ENCODE measurements at regions not wholly inside any gene's neighbourhood (a gene's known extent, or its start where the extent isn't known, plus 50 kb on each side); places are given as distances from the start of the nearest gene placed in this dataset.
"Not testable (repeated sequence)": the region's sequence is repeated elsewhere in the genome, so short reads cannot be mapped to it uniquely, and the experiment has no call there.

GRCh38 chr18:47727409-47727808 lies 203.1 kb downstream of the SMAD2 start:
- no peak for DNase-seq

GRCh38 chr18:47726550-47726949 lies 203.9 kb downstream of the SMAD2 start:
- DNase-seq = no peak

DNA sequence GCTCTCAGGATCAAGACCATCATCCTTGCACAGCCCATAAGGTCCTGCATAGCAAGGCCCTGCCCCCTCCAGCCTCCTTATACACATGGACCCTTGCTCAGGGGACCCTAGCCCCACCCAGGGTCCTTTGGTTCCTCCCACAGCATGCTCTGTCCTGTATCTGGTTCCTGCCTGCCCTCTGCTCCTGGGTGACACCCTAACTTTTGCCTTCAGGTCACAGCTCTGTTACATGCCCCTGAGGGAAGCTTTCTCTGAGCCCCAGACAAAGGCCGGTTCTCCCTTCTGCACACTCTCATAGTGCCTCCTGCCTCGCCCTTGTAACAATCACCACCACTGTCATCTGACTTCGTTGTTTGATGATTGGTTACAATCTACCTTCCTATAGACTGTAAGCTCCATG lies 204.8 kb downstream of the SMAD2 start:
- no peak for DNase-seq

GRCh38 chr18:47724186-47724975 lies 206.1 kb downstream of the SMAD2 start:
- no peak for DNase-seq

DNA sequence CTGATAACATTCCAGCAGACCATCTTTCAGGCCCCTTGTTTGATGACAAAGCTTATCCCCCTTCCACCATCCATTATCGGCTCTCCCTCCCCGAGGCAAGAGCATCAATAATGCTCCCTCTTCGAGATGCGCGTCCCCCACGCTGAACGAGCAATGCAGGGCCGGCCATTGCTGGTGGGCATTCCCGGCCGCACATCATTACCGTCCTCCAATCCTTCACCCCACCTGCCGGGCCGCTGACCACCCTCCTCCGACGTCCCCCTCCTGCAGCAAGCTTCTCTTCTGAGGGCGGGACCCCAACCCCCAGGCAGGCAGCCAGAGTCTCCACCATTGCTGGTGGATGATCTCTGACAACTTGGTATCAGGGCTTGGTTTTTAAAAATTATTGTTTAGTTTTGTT lies 208.6 kb downstream of the SMAD2 start:
- DNase-seq = no peak

DNA sequence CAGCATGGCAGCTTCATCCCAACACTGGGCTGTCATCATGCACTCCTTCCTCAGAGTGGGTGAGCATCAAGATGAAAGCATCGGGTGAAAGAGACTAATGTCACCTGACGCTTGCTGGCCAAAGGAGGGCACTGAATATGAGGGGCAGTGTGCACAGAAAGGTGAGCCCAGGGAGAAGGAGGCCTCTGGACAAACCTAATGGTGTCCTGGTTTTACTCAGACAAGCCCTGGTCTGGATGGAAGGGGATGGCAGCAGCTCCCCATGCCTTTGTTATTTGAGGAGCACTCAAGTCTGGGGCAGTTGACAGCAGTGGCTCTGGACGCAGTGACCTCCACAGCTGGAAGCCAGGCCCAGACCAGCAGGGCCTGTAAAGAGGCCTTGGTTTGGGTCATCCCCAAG lies 209.7 kb downstream of the SMAD2 start:
- no peak for DNase-seq

GRCh38 chr18:47719096-47719780 lies 211.2 kb downstream of the SMAD2 start:
- DNase-seq = no peak

DNA sequence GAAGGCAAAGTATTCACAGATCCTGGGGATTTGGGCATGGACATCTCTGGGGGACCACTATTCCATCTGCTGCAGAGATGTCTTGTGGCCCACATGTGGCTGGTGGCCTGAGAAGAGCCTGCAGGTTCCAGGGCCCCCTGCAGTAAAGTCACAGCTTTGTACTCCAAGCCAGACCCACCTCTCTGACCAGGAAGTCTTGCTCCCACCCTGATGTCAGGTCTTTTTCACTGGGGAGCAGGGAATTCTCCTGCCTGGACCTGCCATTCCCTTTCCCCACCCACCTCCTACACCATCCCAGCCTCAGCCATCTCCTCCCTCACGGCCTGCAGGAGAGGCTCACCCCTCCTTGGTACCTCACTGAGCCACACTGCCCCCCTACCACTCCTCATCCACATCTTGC lies 211.8 kb downstream of the SMAD2 start:
- DNase-seq = no peak

DNA sequence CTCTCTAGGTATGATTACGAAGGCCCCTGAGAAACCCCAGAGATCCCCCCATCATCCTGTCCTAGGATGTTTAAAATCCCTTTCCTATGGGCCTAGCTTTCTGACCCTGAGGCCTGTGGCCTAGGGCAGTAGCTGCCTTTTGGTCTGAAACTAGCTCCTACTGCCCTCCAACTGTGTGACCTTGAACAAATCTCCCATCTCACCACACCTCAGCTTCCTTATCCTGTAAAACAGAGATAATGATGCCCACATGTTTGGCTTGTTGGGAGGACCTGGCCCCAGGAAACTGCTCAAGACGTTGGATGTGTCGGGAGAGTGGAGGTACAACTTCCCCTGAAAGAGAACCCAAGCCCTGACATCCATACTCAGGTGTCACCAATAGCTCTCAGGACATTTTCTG lies 213.2 kb downstream of the SMAD2 start:
- no peak for DNase-seq

- DNase-seq = no peak
Observed at GRCh38 chr18:47716632-47717185, 213.8 kb downstream of the SMAD2 start.

DNA sequence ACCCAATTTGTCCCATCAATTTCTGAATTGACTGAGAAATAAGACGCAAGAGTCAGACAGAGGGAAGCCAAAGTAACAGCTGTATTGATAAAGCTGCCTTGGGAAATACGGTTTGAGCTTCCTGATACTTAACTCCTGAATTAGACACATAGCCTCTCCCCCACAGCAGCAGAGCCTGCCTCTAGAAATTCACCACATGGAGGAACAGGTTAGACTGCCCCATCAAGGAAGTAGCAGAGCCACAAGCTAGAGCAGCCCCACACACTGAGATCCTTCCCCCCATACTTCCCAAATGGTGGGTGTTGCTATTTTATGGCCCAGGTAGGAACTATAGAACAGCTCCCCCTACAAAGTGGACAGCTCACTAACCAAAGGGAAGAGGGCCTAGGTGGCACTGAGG lies 220.0 kb downstream of the SMAD2 start:
- DNase-seq = no peak

GRCh38 chr18:47709556-47709955 lies 220.9 kb downstream of the SMAD2 start:
- DNase-seq = no peak

DNA sequence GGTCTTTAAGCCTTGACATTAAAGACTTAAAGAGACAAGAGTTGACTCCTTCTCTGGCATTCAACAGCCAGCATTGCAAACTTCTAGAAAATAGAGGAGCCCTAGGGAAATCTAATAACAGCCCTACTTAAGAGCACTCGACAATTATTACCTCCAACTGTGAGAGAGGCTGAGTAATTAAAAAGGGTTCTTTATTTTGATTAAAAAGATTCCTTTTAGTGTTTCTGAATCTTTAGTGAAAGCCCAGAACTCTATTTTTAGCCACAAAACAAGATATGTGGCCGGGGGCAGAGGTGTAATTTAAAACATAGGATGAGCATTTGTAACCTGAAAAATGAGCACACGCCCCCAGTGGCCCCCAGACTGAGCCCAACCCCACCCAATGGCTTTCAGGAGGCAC lies 222.3 kb downstream of the SMAD2 start:
- DNase-seq = no peak

DNA sequence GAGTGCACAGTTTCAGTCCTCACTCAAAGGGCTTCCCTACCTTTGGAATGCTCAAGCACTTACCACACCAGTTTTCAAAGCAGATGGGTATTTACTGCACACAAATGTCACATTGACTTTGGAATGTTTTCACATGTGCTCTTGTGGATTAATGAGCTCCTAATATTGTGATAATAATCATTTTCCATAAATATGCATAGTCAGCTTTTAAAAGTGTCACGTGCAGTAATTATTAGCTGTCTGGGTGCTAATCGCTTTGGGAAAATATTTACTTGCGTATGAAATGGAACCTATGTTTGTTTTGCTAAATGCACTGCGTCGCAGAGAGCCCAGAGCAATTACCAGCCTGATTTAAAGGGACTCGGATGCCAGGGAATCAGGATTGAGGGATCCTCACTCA lies 229.3 kb downstream of the SMAD2 start:
- no peak for DNase-seq

DNA sequence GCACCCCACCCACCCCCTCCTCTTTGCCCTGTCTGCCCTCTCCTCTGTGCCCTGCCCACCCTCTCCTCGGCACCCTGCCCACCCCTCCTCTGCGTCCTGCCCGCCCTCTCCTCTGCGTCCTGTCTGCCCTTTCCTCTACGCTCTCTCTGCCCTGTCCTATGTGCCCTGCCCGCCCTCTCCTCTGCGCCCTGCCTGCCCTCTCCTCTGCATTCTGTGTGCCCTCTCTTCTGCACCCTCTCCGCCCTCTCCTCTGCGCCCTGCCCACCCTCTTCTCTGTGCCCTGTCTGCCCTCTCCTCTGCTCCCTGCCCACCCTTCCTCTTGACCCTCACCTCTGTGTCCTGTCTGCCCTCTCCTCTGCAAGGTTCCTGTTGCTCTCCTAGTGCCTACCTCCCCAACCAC lies 233.6 kb downstream of the SMAD2 start:
- no peak for DNase-seq

GRCh38 chr18:47691611-47692010 lies 238.8 kb downstream of the SMAD2 start:
- DNase-seq = no peak

DNA sequence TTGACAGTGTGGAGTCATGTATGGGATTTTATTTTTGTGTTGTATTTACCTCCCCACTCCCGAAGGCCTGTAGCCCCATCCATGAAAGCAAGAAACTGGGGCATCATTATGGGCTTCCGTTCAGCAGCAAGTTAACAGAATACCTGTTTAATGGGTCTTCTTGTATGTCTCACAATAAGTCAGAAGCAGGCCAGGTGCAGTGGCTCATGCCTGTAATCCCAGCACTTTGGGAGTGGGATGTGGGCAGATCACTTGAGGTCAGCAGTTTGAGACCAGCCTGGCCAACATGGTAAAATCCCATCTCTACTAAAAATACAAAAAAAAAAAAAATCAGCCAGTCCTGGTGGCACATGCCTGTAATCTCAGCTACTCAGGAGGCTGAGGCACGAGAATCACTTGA lies 239.7 kb downstream of the SMAD2 start:
- DNase-seq = not testable (repeated sequence)

- DNase-seq = no peak
Observed at GRCh38 chr18:47689371-47689770, 241.1 kb downstream of the SMAD2 start.

DNA sequence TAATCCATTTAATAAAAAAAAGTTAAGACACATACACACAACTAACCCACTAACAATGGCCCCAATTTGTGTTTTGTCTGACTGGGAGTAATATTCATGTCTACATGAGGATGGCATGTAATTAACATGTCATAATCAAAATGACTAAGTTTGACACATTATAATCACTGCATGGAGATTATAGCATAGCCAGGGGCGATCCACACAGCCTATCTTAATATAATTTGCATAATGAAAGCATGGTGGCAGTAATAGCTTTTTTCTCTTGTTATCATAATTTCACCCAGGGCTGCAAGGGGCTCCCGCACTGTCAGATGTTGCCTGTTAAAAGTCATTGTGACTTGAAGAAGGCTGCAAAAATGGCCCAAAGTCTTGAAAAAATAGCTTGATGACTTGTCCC lies 243.7 kb downstream of the SMAD2 start:
- no peak for DNase-seq

- DNase-seq = no peak
Observed at GRCh38 chr18:47683774-47684173, 246.7 kb downstream of the SMAD2 start.

DNA sequence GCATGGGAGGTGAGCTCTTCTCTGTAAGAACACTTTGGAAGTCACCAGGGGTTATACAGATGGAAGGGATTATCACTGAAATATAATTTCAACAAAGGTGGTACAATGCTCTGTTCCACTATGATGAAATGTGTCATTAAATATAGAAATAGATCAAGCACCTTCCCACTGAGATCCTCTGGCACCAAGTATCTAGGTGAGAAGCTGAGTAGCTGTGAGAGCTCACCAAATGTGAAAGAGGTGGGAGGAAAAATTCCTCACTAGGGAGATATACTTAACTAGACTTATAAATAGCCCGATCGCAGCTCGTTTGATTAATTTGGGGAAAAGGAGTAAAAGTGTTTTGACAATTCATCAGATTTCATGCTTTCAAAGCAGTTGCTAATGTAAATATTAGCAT lies 247.6 kb downstream of the SMAD2 start:
- DNase-seq = no peak

GRCh38 chr18:47680488-47680887 lies 250.0 kb downstream of the SMAD2 start:
- DNase-seq = no peak

DNA sequence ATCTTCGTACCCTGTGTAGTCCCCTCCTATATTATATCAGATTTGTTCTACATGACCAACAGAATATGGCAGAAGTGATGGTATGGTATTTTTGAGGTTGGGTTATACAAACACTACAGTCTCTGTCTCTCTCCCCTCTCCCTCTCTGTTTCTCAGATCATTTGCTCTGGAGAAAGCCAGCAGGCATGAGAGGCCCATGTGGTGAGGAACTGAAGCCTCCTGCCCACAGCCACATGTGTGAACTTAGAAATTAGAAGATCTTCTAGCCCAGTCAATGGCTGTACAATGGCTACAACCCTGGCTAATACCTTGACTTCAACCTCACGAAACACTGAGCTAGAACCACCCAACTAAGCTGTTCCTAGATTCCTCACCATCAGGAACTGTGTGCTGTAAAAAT lies 250.6 kb downstream of the SMAD2 start:
- no peak for DNase-seq

GRCh38 chr18:47677952-47678351 lies 252.5 kb downstream of the SMAD2 start:
- DNase-seq = no peak

All from skin of body (tissue), 1 donor.